ENCODE measurements at regions not wholly inside any gene's neighbourhood (a gene's known extent, or its start where the extent isn't known, plus 50 kb on each side); places are given as distances from the start of the nearest gene placed in this dataset.

GRCh38 chr1:209132736-209133467 is 450.6 kb upstream of the CAMK1G start:
- TF ChIP-seq EZH2phosphoT487 (IDR thresholded peaks at IDR 0.05; ENCODE audit: borderline replicate concordance, low read depth, low read length) (no peak), CTCF (conservative IDR thresholded peaks at IDR 0.05; ENCODE audit: low read length) (no peak)
- H3K27ac ChIP-seq (ENCODE audit: low read depth, low read length, poor library complexity, severe bottlenecking): no peak overlapping the region
- H3K79me2 ChIP-seq (ENCODE audit: insufficient read depth, low read depth, low read length): no peaks in the 10 kb centered on the region
- H3K4me3 ChIP-seq (ENCODE audit: low read depth, low read length, poor library complexity, severe bottlenecking): no peak overlapping the region
- BruUV-seq (replicated peaks): no TSS peak
- no peaks in the 10 kb centered on the region for H3K9me3 ChIP-seq (ENCODE audit: low read length)
- no peaks in the 10 kb centered on the region for H3K9me2 ChIP-seq (ENCODE audit: insufficient read depth, low read length)
- H3K4me2 ChIP-seq (ENCODE audit: low read length): no peak overlapping the region
- DNase-seq (ENCODE audit: low spot score): no peak
- no peak overlapping the region for H2AFZ ChIP-seq (ENCODE audit: low read length)
- POLR2A ChIA-PET: no interaction called here
- CTCF ChIA-PET (ENCODE audit: unreplicated experiment): no interaction called here
- H3K36me3 ChIP-seq (ENCODE audit: insufficient read depth, low read length): no peaks in the 10 kb centered on the region
- intact Hi-C loops (cut with micrococcal nuclease; ENCODE audit: unreplicated experiment): no loop called here
- H4K20me1 ChIP-seq (ENCODE audit: insufficient read depth, low read length): no peaks in the 10 kb centered on the region
- H3K4me1 ChIP-seq (ENCODE audit: insufficient read depth, low read length, poor library complexity, severe bottlenecking): no peaks in the 10 kb centered on the region

- intact Hi-C loops (cut with micrococcal nuclease; ENCODE audit: unreplicated experiment): no loop called here
- ChIA-PET CTCF (ENCODE audit: unreplicated experiment) (no interaction called here), POLR2A (no interaction called here)
- BruUV-seq (replicated peaks): no TSS peak
- no peak overlapping the region for H2AFZ ChIP-seq (ENCODE audit: low read length)
- DNase-seq (ENCODE audit: low spot score): no peak
- H4K20me1 ChIP-seq (ENCODE audit: insufficient read depth, low read length): no peaks in the 10 kb centered on the region
- H3K9me2 ChIP-seq (ENCODE audit: insufficient read depth, low read length): no peaks in the 10 kb centered on the region
- H3K4me3 ChIP-seq (ENCODE audit: low read depth, low read length, poor library complexity, severe bottlenecking): no peak overlapping the region
- no peaks in the 10 kb centered on the region for H3K36me3 ChIP-seq (ENCODE audit: insufficient read depth, low read length)
- TF ChIP-seq EZH2phosphoT487 (IDR thresholded peaks at IDR 0.05; ENCODE audit: borderline replicate concordance, low read depth, low read length) (no peak), CTCF (conservative IDR thresholded peaks at IDR 0.05; ENCODE audit: low read length) (no peak)
- H3K4me1 ChIP-seq (ENCODE audit: insufficient read depth, low read length, poor library complexity, severe bottlenecking): no peaks in the 10 kb centered on the region
- H3K27ac ChIP-seq (ENCODE audit: low read depth, low read length, poor library complexity, severe bottlenecking): no peak overlapping the region
- no peaks in the 10 kb centered on the region for H3K79me2 ChIP-seq (ENCODE audit: insufficient read depth, low read depth, low read length)
- no peak overlapping the region for H3K4me2 ChIP-seq (ENCODE audit: low read length)
- no peaks in the 10 kb centered on the region for H3K9me3 ChIP-seq (ENCODE audit: low read length)
Observed at GRCh38 chr1:209134001-209134400, 449.5 kb upstream of the CAMK1G start.

GRCh38 chr1:209143916-209144315 is 439.6 kb upstream of the CAMK1G start:
- ChIA-PET POLR2A (no interaction called here), CTCF (ENCODE audit: unreplicated experiment) (no interaction called here)
- TF ChIP-seq EZH2phosphoT487 (IDR thresholded peaks at IDR 0.05; ENCODE audit: borderline replicate concordance, low read depth, low read length) (no peak), CTCF (conservative IDR thresholded peaks at IDR 0.05; ENCODE audit: low read length) (no peak)
- Histone ChIP-seq H3K79me2 (ENCODE audit: insufficient read depth, low read depth, low read length) (no peaks in the 10 kb centered on the region), H2AFZ (ENCODE audit: low read length) (no peak overlapping the region), H3K36me3 (ENCODE audit: insufficient read depth, low read length) (no peaks in the 10 kb centered on the region), H3K9me2 (ENCODE audit: insufficient read depth, low read length) (no peaks in the 10 kb centered on the region), H3K4me1 (ENCODE audit: insufficient read depth, low read length, poor library complexity, severe bottlenecking) (no peaks in the 10 kb centered on the region), H3K4me2 (ENCODE audit: low read length) (no peak overlapping the region), H3K4me3 (ENCODE audit: low read depth, low read length, poor library complexity, severe bottlenecking) (no peak overlapping the region), H3K9me3 (ENCODE audit: low read length) (no peaks in the 10 kb centered on the region), H3K27ac (ENCODE audit: low read depth, low read length, poor library complexity, severe bottlenecking) (no peak overlapping the region), H4K20me1 (ENCODE audit: insufficient read depth, low read length) (no peaks in the 10 kb centered on the region)
- no peak for DNase-seq (ENCODE audit: low spot score)
- no TSS peak for BruUV-seq (replicated peaks)
- intact Hi-C loops (cut with micrococcal nuclease; ENCODE audit: unreplicated experiment): no loop called here
